ENCODE measurements at regions not wholly inside any gene's neighbourhood (a gene's known extent, or its start where the extent isn't known, plus 50 kb on each side); places are given as distances from the start of the nearest gene placed in this dataset.

DNA sequence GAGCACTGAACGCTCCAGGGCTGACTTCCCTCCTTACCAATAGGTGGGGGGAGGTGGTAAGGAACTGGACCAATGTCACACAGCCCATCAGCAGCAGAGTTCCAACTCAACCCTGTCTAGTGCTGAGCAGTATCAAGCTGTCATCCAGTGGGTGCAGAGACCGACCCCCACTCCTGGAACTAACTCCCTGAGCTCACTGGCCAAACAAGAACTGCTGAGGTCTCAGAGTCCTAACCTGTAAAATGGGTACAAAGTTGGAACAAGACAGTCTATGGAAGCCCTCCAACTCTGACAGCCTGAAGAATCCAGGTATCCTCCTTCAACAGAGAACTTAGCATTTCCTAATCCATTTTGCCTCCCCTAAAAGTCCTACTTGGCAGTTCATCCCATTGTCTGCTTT is 91.1 kb upstream of the CLMN start:
- DNase-seq = no peak

DNA sequence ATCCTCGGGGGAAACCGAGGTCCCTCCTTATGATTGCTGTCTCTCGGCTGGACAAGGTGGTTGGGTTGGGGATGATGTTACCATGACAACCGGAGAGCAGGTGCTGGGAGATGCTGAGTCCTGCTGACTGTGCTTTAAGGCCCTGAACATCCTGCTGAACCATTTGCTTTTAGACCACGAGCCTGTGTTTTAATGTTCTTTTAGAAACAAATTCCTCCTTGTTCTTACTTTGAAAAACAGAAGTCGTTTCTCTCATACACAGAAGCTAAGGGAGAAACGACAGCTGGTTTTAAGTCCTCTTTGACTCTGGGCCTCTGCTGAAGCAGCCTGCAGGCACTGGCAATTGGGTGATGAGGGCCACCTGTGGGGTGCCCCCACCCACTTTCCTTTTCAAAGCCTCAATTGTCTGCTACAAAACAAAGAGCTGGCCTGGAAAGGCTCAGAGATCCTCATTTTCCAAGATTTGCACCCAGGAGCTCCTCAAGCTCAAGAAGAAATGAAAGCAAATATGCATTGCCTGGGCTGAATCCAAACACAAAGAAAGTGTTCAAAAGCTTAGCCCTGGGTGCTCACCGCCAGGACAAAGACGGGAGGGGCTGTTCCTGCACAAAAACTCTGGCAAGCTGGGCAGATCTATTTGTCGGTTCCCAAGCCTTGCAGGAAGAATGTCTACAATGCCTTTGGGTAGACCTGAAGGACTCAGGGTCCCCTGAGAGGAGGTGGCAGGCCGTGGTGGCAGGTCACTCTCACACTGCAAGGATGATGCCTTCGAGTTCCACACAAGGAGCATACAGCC is 90.0 kb upstream of the CLMN start:
- DNase-seq = no peak

DNA sequence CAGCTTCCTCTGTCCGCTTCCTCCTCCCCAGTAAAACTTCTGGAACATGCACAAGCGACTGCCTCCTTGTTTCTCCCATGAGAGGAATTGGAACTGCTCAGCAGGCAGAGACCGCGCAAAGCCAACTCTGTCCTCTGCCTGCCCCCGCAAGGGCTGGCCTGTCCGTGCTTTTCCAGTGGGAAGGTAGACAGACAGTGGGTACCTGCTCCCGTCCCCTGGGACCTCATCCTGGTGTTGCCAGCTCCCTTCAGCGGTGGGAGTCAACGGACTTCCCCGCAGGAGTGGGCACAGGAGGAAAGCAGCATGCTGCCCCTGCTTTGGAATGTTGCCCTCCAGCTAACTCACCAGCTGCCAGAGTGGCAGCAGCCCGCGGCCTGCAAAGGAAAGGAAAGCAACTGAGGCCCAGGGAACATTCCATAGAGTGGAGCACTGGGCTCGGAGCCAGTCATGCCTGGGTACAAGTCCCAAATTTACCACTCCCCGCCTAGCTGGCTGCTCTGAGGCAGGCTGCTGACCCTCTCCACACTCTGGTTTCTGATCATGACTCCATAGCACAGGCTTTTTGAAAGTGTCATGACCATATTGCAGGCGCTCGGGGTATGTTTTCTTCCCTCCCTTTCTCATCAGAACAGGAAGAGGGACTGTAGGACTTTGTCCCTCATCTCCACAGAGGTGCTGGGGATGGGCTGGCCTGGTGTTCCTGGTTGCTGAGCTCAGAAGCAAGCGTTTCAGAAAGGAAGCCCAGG is 89.2 kb upstream of the CLMN start:
- no peak for DNase-seq

DNA sequence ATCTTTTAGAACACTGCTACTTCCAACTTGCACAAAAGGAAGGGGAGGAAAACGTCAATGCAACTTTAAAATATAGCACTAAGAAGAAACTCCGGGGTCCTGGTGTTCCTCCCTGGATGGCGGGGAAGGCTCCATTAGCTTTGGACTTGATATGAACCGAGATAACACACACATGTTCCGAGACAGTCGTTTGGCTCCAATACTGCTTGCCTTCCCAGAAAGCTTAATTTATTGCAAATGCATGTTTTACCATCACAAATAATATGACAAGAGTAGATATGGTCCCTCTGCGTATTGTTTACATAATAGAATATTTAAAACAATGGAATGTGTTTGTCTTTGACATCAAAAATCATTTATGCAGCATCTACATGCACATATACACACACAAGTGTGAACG is 87.6 kb upstream of the CLMN start:
- no peak for DNase-seq

DNA sequence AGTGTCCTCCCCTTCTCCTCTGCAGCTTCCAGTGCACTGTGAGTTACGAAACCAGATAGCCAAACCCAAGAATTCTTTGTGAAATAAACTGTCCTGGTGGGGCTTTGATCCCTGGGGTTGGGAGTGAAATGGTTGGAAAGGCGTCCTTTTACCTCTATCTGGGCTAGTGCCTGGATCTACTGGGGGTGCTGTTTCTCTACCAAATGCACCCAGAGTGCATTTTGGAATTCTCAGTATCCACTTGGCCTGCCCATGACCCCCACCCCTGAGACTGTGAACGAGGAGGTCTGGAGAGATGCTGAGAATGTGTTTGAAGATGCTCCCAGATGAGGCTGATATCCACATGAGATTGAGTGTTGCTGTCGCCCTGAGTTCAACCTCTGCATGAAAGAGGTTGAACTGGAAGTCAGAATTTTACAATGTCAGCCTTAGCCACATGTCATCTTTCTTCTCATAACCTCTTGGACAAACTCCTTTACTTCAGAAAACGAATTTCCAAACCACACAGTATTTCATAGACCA is 87.1 kb upstream of the CLMN start:
- DNase-seq = no peak

DNA sequence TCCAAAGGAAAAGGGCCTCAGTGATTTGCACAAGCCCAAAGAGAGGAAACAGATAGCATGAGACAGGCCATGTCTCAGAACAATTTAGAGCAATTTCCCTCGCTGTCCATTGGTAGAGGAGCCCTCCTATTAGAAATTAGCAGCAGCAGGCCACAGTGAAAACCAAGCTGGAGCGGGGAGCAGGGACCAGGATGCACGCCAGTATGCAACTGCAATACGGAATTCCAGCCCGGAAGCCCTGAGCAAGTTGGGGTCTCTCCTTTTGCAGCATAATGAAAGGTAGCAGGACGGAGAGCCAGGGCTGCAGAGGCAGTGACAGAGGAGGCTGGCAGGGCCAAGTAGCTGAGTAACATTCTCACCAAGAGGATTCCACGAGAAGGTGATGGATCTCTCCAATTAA is 84.9 kb upstream of the CLMN start:
- no peak for DNase-seq

DNA sequence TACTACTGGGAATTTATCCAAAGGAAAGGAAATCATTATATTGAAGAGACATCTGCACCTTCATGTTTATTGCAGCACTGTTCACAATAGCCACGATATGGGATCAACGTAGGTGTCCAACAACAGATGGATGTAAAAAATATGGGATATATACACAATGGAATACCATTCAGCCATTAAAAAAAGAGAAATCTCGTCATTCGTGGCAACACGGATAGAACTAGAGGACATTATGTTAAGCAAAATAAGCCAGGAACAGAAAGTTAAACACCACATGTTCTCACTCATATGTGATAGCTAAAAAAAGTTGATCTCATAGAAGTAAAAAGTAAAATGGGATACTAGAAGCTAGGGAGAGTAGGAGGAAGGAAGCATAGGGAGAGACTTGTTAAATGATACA is 82.9 kb upstream of the CLMN start:
- DNase-seq = no peak

DNA sequence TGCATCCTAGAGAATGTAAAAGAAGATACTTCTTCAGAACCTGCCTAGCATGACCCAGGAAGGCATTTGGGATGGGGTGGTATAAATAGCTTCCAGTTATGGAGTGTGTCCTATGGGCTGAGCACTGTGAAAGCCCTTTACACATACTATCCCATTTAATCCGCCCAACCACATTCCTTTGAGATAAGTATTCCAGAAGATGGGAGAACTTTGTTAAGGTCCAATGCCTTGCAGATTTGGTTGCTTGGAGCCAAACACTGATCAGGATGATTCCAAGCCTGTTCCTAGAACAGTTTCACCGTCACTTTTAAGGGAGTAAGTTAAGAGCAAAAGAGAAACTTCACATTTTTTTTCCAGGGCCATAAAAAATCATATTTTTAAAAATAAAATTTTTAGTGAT is 82.5 kb upstream of the CLMN start:
- no peak for DNase-seq

DNA sequence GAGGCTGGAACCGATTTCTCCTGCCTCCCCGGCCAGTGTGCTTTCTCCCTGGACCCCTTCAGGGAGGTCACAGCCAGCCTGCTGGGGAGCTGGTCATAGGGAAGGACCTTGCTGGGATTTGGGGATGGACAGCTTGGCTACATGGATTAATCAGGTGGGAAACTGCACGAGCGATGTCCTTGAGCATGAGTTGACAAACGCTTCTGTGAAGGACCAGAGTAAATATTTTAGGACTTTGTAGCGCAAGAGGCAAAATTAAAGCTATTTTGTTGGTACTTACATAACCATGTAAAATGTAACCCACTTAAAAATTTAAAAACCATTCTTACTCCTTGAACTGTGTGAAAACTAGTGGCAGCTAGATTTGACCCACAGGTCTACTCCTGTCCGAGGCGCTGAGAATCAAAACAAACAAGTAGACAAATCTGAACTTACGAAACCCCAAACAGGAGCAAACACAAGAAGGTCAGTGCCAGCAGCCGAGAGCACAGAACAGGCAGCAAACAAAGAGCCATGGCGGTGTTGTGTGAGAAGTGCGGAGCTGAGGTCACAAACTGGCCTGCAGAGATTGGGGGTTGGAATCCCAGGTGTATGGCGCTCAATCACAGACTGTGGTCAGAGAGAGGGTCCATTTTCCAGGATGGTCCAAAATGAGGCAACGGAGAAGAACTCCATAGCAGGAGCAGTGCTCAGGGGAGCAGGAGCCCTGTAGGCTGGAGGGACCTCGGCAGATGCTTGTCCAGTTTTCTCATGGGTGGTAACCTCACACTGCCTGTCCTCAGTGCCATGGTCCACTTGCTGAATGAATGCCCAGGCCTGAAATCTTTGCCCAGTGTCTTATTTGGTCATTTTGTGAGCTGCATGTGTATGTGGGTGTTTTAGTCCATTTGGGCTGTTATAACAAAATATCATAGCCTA is 79.2 kb upstream of the CLMN start:
- DNase-seq = no peak

DNA sequence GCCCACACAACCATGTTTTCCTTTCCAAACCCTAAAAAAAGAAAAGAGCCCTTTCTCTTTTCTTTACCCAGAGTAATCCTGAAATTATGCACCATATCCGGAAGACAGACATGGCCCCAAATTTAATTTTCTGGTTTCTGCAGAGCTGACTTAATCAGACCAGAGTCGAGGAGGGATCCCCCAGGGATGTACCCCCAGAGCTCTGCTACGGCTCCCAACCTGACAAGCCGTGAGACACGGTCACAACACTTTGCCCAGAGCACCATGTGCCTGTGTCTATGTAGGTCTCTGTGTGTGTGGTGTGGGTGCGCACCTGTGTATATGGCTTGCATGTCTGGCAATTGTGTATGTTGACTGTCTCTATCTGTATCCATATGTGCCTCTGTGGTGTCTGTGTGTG is 77.6 kb upstream of the CLMN start:
- DNase-seq = no peak

DNA sequence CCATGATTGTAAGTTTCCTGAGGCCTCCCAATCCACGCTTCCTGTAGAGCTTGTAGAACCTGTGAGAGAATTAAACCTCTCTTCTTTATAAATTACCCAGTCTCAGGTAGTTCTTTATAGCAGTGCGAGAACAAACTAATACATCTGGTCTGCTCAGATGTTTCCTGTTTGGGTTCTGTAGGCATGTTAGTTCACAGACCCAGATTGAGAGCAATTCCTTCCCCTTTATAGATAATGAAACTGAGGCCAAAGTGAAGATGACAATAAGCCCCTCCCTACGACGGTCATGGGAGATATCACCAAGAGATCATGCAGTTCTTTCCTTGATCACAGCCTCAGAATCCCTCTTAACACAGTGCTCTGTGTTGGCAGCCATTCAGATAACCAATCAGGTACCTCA is 76.5 kb upstream of the CLMN start:
- peak; percentile 7 for DNase-seq

DNA sequence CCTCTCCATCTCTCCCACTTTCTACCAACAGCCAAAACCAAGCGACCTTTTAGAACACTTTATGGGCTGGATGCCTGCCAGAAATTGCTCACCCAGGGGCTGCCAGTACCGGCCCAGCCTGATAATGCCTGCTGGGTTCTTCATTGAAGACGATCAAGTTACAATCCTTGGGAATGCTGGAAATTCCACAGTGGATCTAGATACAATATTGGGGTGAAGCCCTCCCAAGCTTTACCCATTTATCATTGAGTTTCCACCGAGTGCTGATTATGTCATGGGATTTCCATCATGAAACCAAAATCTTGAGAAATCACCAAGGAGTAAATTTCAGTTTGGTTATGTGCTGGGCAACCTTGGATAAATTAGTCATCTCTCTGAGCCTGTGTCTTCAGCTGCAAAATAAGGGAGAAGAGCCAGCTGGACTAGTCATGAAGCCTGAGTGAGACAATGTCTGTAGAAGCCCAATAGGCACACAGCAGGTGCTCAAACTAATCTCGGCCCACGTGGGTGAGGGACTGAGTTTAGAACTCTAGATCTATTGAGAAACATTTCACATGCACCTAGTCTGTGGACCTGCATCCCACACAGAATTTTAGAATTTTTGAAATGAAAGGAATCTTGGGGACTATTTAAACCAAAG is 75.5 kb upstream of the CLMN start:
- no peak for DNase-seq

DNA sequence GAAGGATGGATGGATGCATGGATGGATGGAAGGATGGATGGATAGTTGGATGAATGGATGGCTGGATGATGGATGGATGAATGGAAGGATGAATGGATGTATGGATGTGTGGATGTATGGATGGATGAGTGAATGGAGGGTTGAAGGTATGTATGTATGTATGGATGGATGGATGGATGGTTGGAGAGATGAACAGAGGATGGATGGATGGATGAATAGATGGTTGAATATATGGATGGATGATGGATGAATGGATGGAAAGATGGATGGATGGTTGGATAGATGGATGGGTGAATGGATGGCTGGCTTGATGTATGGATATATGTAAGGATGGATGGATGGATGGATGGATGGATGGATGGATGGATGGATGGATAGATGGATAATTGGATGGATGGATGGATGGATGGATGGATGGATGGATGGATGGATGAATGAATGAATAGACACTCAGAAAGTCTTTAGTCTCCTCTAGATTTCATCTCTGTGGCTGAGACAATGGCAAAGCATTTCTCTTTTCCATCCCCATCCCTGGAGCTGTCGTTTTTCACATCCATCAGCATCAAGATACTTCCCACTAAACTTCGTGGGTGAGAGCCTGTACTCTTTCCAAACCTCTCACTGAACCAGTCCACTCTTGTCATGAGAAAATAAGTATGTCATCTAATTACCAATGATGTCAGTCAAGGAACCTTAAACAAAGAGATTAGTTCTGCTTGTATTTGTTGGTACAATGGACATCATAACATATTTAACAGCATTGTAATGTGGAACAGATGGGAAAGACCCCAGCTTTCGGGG is 74.8 kb upstream of the CLMN start:
- DNase-seq = no peak

DNA sequence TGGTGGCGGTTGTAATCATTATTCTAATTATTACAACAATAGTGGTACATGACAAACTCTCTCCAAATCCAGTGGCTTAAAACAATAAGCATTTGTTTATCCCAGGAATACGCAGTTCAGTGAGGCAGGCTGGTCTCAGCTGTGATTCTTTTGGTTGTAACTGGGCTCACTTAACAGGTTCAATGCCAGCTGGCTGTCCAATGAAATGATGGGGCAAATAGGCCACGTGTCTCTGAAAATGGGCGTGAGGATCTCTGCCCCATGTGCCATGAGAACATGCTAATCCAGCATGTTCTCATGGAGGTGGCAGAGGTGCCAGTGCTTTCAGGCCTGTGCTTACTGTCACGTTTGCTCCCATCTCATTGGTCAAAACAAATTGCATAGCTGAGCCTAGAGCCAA is 73.1 kb upstream of the CLMN start:
- no peak for DNase-seq

DNA sequence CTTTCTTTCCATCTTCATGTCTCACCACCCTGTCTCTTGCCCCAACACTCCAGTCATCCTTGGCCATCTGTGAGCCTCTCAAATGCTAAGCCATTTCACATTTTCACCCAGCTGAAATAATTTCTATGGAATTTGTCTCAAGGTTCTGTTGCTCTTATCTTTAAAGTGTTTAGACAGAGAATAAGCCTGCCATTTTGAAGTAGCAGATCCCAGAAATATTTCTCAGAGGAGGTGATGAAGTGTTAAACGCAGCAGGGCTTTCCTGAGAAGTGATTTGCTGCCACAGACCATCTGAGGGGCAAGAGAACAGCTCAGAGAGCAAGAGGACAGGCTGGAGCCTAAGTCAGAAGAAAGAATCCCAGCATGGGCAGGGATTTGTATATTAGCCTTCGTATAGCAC is 71.6 kb upstream of the CLMN start:
- DNase-seq = no peak

DNA sequence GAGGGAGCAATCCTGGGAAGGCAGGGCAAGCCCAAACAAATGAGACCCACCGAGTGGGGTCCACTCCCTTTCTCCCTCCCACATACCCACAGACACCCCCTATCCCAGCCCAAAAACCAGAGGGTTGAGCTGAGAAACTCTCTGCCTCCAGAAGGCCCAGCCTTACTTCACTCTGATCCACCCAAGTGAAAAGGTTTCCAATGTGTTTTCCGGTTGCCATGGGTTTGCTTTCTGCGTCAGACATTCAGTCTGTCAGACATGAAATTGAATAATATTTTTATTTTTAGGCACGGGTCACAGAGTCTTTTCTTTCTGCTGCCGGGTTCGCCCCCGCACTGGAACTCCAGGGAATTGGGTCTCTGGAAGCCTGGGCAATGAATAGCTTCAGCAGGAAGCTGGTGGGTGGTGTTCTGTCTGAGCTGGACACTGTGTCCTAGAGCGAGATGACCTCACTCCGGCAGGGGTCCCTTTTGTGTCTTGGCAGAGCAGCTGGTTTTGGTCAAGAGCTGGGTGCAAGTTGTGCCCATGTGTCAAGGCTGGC is 69.8 kb upstream of the CLMN start:
- no peak for DNase-seq

DNA sequence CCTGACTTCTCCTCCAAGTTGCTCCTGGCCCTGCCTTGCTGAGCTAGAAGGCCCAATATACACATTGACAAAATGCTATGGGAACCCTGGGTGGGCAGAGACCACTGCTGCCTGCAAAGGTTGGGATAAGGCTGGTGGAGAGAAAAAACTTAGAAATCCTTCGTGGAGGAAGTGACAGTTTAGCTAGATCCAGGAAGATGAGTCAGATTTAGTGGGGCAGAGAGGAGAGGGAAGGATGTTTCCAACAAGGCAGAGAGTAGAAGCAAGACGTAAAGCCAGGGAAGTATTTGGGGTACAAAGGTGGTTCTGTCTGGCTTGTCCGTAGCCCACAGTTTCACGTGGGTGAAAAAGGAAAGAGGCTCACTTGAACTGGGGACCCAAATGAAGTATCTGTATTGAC is 69.0 kb upstream of the CLMN start:
- no peak for DNase-seq

DNA sequence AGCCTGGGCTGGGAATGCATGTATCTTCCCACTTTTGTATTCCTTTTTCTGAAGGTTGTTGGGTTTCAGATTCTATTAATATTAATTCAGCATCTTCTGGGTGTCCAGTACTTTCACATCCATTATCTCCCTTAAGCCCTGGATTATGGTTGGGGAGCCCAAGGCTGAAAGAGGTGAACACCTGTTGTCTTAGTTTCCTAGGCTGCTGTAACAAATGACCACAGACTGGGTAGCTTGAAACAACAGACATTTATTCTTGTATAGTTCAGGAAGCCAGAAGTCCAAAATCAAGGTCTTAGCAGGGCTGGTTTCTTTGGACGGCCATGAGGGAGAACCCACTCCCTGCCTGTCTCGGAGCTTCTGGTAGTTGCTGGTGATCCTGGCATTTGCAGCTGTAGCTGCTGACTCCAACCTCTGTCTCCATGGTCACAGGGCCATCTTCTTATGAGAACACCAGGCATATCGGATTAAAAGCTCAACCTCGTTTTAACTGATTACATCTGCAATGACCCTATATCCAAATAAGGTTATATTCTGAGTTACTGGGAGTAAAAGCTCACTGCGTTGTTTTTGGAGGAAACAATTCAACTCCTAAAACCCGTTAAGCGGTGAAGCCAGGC is 68.2 kb upstream of the CLMN start:
- DNase-seq = no peak

DNA sequence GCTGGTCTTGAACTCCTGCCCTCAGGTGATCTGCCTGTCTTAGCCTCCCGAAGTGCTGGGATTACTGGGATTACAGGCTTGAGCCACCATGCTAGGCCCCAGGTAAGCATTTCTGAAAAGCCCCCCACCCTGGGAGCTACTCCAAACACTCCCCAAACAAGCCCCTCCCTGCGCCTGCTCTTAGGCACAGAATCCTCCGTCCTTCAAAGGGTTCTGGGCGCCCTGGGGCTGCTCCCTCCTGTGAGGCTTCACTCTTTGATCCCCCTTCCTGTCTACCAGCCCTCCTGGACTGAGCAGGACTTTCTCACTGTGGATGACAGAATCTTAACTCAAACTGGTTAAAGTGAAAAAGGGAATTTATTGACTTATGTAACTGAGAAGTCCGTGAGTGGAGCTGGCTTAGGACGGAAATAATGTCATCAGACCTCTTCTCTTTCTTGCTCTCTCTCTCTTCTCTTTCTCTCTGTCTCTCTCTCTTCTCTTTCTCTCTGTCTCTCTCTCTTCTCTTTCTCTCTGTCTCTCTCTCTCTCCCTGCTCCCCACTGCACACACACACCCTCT is 66.9 kb upstream of the CLMN start:
- no peak for DNase-seq

DNA sequence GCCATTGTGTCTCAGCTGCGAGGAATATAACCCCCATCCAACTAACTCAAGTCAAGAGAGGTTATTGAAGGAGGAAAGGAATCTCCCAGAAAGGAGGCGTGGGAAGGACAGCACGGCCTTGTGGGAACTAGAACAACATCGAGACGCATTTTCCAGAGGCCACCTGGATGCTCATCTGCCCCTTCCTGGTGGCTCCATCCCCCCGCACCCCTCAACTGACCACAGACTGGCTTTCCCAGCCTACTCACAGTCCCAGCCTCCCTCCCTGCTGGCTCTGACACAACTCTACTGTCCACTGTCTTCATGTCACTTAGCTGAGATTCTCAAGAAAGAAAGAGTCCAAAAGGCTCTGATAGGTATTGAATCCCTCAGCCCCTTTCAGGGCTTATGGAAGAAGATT is 66.0 kb upstream of the CLMN start:
- DNase-seq = no peak

DNA sequence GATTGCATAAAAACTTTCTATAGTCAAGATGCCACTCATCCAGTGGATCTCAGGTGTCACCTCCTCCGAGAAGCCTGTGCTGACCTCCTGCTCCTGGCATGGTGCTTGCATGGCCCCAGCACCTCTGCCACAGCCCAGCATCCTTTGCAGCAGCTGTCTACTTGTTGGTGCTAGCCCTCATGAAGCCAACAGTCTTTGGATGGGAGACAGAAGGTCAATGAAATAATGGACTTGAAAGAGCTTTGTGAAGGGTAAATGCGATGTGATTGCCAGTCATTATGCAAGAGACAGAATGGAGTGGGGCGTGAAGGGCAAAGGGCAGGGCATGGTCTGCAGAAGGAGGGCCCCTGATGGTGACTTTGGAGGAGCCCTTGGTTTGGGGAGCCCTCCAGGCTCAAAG is 63.0 kb upstream of the CLMN start:
- DNase-seq = no peak
